HG03097 (cell line): ENCODE measurements at regions not wholly inside any gene's neighbourhood (a gene's known extent, or its start where the extent isn't known, plus 50 kb on each side); places are given as distances from the start of the nearest gene placed in this dataset.

ENCODE experiments used
- ATAC-seq: cut with Tn5 transposase; IDR thresholded peaks from one replicate; pipeline ENCODE4 v1.9.1; 2021; ENCODE audit not compliant: unreplicated experiment, low FRiP score

DNA sequence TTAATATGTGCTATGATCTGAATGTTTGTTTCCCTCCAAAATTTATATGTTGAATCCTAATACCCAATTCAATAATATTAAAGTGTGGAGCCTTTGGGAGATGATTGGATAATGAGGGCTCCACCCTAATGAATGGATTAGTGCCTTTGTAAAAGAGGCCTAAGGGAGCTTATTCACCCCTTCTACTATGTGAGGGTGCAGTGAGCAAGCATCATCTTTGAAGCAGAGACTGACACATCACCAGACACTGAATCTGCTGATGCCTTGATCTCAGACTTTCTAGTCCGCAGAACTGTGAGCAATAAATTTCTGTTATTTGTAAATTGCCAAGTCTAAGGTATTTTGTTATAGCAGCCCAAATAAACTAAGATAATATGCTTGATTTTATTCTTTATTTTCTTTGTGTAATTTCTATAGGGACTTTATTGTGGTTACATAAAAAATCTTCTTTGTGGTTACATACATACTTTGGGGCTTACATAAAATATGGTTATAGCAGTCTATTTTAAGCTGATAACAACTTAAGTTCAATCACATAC, 131.1 kb upstream of the SLC38A2 start:
- ATAC-seq, result no peak

DNA sequence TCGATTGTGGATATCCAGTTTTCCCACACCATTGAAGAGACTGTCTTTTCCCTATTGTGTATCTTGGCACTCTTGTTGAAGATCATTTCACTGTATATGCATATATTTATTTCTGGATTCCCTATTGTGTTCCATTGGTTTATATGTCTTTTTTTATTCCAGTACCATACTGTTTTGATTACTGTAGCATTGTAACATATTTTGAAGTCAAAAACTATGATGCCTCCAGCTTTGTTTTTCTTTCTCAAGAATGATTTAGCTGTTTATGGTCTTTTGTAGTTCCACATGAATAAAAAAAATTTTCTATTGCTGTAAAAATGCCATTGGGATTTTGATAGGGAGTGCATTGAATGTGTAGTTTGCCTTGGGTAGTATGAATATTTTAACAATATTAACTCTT, 128.1 kb upstream of the SLC38A2 start:
- ATAC-seq, result no peak

DNA sequence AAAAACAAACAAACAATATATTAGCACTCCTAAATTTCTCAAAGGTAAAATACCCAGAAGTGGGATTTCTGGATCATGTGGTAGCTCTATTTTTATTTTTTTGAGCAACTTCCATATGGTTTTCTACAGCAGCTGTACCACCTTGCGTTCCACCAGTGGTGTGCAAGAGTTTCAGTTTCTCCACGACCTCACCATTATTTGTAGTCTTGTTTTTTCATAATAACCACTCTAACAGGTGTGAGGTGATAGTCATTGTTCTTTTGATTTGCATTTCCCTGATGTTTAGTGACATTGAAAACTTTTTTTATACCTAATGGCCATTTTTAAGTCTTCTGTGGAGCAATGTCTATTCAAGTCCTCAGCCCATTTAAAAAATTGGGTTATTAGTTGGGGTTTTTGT, 127.3 kb upstream of the SLC38A2 start:
- no peak for ATAC-seq

DNA sequence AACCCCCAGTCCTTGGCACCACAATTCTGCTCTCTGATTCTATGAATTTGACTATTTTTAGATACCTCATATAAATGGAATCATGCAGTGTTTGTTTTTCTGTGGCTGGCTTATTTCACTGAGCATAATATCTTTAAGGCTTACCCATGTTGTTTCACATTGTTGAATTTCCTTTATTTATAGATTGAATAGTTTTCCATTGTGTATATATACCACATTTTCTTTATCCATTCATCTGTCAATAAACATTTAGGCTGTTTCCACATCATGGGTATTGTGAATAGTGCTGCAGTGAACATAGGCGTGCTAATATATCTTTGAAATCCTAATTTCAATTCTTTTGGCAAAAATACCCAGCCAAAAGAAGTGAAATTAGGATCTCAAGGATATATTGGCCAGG, 126.7 kb upstream of the SLC38A2 start:
- ATAC-seq, result no peak

DNA sequence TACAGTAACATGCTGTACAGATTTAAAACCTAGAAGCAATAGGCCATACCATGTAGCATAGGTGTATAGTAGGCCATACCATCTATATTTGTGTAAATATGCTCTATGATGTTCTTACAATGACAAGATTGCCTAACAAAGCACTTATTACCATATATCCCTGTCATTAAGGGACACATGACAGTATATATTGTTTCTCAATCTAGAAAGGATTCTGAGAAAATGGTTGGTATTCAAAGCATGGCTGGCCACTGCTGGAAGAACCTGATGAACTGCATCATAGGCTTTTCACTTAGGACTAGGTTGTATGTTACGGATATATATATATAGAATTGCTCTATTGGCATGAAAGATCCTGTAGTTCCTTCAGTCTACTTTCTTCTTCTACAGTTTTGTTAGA, 125.2 kb upstream of the SLC38A2 start:
- ATAC-seq, result no peak

DNA sequence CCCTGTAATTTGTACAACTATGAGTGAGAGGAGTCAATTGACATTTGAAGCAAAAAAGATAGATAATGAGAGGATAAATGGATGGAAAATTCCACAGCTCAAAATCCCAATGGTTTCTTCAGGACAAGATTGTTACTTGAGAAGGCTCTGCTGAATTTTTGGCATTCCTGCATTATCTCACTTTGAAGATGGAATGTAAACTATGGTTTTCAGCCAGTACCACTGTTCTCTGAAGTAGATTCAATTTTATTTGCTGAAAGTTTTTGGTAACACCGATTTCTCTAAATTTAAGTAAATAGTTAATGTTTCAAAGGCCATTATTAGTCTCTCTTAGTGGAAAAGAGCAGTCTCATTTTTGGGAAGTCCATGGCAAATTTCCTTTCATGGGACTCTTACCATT, 121.9 kb upstream of the SLC38A2 start:
- no peak for ATAC-seq

DNA sequence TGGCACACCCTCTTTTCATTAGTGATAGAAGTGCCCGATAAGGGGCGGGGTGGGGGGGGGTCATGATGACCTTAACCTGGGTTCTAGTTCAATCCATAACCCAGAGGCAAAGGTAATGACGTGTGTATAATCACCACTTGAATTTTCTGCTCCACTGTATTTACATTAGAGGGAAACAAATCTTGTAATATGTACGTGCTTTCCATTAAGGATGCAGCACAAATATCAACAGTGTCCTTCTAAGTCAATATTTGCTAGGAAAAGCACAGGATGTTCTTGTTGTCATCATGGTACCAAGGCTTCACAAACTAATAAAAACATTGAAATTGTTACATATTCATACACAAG, 121.2 kb upstream of the SLC38A2 start:
- no peak for ATAC-seq

DNA sequence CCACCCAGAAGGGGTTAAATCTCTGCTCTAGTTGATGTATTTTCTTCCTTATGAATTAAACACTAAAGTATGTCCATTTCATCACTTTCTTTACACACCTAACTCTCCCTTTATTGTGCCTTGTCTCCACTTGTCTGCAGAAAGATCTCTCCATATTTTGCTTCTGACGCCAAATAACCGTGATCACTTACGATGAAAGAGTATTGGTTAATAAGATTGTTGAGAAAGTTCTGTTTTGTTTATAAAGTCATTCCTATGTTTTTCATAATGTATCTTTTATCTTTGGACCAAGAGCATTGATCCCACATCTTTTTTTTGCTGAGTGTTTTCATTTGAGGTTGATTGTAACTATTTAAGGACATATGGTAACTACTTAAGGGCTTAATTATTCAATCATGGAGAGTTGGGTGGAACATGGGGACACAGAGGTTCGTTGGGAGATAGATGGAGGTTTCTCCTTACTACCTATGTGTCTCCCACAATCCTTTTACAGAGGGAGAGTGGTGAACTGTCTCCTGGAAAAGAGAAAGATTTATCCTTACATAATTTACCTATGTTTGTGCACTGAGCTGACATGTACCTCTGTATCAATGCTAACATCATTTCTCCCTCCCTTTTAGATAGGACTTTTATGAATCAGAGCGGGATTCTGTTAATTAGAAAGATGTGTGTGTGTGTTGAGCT, 120.7 kb upstream of the SLC38A2 start:
- no peak for ATAC-seq

DNA sequence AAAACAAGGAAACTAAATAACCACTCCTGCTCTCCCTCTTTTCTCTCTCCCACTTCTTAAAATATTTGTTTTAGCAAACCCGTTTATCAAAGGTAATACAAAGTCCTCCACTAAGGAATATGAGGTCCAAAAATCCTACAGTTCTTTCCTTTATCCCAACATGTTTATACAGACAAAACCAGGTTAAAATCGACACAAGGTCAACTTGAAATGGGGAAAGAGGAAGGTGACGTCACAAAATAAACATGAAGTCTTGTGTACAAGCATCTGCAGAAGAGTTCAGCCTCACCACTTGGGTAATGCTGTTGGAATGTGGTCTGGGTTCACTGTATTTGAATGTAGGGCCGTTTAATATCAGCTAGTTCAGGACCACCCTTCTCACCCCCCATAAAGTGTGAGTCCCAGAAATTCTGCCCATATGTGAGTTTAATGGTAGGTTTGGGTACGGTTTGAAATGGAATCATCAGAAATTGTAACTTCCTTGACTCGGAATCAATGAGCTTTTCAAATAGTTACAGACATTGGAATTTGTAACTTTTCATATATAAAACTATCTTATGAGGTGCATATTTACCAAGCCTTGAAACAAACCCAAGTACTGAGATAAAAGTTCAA, 120.0 kb upstream of the SLC38A2 start:
- ATAC-seq, result no peak

DNA sequence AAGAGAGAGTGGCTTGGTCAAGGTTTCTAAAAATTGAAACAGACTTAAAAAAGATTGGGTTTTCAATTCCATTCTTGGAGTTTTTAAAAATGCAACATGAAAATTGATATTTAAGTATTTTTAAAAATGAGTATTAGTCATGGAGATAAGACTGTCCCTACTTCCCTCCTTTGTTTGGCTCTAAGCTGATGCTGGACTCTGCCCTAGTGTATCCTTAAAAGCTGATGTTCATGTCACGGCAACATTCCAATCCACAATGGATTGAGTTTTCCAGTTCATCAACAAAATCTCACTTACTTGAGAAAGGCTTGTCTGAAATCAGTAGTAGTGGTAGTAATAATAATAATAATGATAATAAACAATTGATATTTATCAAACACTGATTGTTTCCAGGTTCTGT, 119.0 kb upstream of the SLC38A2 start:
- no peak for ATAC-seq

DNA sequence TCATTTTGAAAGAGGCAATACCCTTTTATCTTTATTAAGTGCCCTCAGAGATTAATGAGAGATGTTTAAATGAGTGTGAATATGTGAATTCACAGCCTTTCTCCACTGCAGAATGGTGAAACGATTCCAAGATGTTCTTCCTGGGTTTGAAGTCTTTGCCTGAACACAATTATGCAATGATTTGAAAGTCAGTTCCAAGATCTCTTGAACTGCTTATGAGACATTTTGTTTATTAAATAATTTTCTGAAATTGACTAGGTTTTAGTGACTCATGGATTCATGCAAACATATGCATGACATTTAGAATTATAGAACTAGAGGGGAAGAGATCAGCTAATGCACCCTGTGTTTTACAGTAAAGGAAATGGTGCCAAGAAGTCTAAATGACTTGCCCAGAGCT, 118.1 kb upstream of the SLC38A2 start:
- ATAC-seq, result no peak

DNA sequence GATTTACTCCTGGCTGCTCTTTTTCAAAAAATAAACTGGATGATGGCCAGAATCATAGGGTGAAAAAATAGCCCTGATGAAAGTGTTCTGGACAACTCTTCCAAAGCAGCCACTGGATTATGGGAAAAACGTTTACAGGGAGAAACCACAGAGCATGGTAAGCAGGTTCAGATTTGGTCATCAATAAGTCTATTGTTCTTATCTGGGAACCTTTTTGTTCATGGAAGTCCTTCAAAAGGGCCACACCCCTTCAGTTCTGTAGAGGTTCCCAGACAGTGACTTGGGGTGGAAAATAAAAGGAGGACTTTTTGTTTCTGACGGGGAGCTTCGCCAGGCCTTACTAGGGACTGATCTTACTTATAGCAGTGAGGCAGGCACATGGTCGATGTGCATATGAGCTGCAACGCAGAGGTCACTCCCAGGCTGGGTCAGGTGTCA, 117.4 kb upstream of the SLC38A2 start:
- no peak for ATAC-seq

DNA sequence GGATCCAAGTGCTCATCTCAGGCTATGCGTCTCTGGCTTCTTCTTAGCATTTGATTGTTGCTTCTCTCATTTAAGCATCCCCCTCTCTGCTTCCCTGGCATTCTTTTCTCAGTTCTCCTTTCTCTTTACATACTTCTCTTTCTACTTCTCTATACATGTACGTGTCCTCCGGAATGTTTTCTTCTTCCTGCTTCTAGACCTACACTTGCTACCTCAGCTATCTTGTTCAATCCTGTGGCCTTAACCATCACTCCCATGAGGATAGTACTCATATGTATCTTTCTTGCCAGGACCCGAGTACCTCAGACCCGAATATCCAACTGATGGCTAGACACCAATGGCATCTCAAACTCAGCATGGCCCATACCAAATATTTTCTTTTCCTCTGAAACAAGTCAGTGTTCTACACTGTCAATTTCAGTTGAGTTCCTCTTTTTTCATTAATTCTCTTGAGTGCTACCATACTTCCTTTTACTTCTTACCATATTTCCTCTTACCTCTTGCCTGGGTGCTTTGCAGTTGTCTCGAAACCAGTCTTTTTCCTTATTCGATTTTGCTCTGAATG, 115.1 kb upstream of the SLC38A2 start:
- ATAC-seq, result no peak

DNA sequence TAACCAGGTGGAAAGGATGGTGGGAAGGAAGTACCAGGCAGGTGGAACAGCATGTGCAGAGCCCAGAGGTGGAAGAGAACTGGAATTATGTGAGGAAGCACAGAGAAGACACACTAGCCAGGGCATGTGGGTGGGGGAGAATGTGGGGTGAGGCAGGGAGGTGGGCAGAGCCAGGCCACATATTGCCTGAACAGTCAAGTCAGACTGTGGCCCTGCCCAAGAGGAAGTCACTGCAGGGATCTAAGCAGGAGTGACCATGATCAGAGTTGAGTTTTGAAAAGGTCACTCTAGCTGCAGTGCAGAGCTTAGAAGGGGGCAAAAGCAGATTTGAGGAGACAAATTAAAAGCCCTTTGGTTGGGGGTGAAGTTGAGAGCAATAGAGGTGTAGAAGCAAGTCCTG, 114.0 kb upstream of the SLC38A2 start:
- no peak for ATAC-seq

DNA sequence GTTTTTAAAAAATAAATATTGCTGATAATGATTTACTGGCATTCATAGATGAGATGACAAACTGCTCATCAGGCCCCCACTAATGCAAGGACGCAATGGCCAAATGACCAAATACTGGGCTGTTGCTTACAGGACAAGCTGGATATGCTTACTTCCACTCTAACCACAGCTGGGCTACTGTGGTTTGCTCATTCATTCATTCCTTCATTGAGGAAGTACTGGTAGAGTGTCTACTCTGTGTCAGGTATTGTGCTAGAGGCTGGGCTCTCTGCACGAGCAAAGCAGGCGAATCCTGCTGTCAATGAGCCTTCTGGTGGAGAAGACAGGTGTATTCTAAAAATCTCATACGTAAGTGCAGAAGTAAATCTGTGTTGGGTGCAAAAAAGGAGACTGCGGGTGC, 113.3 kb upstream of the SLC38A2 start:
- no peak for ATAC-seq

DNA sequence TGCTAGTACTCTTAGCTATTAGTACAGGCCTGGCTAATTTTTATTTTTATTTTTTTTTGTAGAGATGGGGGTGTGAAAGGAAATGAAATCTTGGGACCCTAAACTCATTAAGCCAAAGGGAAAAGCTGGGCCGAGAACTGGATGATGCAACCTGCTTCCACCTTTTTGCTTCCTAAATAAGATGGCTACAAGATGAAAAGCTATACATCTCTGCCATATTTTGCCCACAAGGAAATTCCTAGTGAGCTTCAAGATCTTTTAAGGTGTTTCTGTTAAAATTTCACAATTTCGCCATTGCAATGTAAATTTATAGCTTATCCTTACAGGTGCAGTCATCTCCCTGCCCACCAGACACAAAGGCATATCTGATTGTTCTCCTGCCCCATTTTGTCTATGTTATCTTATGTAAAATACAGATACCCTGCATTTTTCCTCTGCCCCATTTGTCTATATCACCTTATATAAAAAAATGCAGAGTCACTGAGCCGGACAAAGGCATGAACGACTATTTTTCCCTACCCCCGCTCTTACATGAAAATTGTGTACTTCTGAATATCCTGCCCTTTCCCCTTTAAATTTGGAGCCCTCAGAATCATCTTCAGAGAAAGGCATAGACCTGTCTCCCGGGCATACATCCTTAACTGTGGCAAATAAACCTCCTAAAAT, 112.0 kb upstream of the SLC38A2 start:
- no peak for ATAC-seq

DNA sequence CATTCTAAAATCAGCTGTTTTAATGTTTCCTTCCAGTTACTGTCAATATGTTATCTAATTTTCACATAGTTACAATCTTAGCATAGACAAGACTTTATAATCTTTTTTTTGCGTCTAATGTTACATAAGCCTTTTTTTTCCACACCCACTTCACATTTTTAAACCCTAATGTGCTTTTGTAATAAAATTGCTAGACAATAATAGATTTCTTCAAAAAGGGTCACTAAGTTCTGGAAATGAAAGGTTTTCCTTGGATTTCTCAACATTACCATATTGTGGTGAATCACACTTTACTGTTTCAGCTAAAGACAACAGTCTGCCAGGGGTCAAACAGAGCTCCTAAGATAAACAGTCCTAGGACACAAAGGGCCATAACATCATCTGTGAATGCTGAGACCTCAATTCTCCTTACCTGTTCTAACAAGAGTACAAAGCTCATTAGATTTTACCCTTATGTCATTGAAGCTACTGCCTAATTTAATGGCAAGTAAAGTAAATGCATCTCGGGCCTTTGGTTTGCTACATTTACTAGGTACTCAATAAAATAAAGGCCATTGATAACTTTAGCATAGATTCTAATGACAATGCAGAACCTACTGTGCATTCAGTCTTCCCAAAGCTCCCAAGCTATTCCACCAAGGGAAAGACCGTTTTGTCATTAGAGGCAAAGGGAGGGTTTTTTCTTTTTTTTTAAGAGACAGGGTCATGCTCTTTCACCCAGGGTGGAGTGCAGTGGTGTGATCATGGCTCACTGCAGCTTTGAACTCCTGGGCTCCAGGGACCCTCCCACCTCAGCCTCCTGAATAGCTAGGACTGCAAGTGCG, 111.2 kb upstream of the SLC38A2 start:
- no peak for ATAC-seq

DNA sequence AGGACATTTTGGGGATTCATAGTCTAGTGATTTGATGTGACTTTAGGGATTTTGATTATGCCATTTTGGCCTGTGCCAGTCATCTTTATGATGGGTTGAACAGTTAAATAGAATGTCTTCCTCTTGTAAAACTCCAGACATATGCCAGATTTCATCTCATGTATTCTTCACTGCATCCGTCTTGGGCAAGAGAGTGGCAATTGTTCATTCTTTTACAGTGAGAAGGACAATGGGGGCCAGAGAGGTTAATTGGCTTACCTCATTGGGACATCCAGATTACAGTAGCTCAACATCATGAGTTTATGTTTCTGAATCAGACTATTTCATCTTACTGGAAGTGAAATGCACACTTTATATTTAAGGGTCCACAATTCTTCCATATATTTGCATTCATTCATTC, 108.2 kb upstream of the SLC38A2 start:
- no peak for ATAC-seq

DNA sequence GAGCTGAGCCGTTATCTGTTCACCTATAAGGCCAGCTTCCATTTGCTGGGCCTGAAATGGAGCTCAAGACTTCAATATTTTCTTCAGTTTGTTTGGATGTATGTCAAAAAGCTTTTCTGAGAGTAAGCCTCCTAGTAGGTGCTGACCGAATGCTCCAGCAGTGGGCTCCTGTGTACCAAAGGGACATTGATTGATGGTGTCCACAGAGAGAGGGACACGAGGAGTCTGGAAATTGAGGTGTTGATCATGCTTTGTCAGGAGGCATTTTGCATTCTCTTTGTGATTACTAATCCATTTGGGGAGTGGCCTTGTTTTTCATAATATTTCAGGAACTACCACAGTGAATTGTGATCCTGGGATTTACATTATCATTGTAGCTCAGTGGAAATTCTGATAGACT, 107.7 kb upstream of the SLC38A2 start:
- ATAC-seq, result no peak

DNA sequence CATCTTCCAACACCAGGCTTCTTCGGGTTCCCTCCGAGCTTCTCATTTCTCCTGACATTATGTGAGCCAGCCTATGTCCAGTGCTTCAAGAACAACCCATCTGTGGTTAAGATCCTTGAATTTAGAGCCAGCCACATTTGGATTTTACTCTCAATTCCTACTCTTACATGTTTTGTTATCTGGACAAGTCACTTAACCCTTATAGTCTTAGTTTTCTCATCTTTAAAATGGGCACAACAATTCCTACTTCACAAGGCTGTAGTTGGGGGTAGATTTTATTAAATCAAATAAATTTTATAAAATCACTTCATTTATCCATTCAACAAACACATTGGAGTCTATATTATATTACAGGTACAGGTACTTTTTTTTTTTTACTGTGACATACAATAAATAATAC, 105.5 kb upstream of the SLC38A2 start:
- no peak for ATAC-seq

DNA sequence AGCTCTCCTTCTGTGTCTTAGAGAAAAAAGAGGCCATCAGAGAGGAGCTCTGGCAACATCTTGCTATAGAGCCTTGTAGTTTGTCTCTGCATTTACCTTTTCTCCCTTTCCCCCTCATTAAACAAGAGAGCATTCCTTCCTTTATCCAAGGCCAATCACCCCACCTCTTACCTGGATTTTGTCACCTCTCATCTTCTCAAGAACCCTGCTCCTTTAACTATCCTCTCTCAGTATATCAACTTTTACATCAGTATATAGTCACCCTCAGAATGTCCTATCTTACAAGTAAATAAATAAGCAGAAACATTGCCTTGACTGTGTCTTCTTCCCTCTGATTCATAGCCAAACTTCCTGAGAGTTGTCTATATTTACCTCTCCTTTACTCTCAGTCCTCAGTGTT, 105.0 kb upstream of the SLC38A2 start:
- no peak for ATAC-seq
